MM.1S (cell line): ENCODE measurements at regions not wholly inside any gene's neighbourhood (a gene's known extent, or its start where the extent isn't known, plus 50 kb on each side); places are given as distances from the start of the nearest gene placed in this dataset.

Experiments
- DNase-seq: peaks from one replicate; pipeline ENCODE4 v3.0.0-alpha.2; 2015
- H2AFZ ChIP-seq: fragments of 300-600 bp; sonication (generic); 2 replicates; pipeline ENCODE4 v1.6.0; 2016; ENCODE audit warnings: antibody characterized with exemption, low read length
- H3F3A ChIP-seq: fragments of 300-600 bp; sonication (generic); 2 replicates; pipeline ENCODE4 v1.6.1; 2016; ENCODE audit warnings: mild to moderate bottlenecking, antibody characterized with exemption, low read length, moderate library complexity, mixed read lengths; ENCODE audit not compliant: insufficient read depth
- H3K27ac ChIP-seq: fragments of 300-600 bp; sonication (generic); 2 replicates; pipeline ENCODE4 v1.5.1; 2016; ENCODE audit warnings: mild to moderate bottlenecking, low read length
- H3K27me3 ChIP-seq: fragments of 300-600 bp; sonication (generic); replicated peaks from 2 replicates; pipeline ENCODE4 v1.6.0; 2016; ENCODE audit warnings: low read length; ENCODE audit not compliant: insufficient read depth
- H3K36me3 ChIP-seq: fragments of 300-600 bp; sonication (generic); replicated peaks from 2 replicates; pipeline ENCODE4 v1.6.1; 2016; ENCODE audit warnings: mild to moderate bottlenecking, low read length, mixed read lengths; ENCODE audit not compliant: insufficient read depth
- H3K4me1 ChIP-seq: fragments of 300-600 bp; sonication (generic); 2 replicates; pipeline ENCODE4 v1.6.1; 2016; ENCODE audit warnings: low read length, mixed read lengths
- H3K4me2 ChIP-seq: fragments of 300-600 bp; sonication (generic); 2 replicates; pipeline ENCODE4 v1.6.0; 2016; ENCODE audit warnings: low read depth, low read length
- H3K4me3 ChIP-seq: fragments of 300-600 bp; sonication (generic); 2 replicates; pipeline ENCODE4 v1.5.1; 2016; ENCODE audit warnings: low read length, mixed read lengths
- H3K79me2 ChIP-seq: fragments of 300-600 bp; sonication (generic); 2 replicates; pipeline ENCODE4 v1.6.1; 2016; ENCODE audit warnings: mixed run types, low read length, mixed read lengths
- H3K9ac ChIP-seq: fragments of 300-600 bp; sonication (generic); 2 replicates; pipeline ENCODE4 v1.6.1; 2016; ENCODE audit warnings: low read length, mixed read lengths
- H3K9me2 ChIP-seq: fragments of 300-600 bp; sonication (generic); replicated peaks from 2 replicates; pipeline ENCODE4 v1.6.1; 2016; ENCODE audit warnings: mild to moderate bottlenecking, low read length, mixed read lengths; ENCODE audit not compliant: insufficient read depth
- H3K9me3 ChIP-seq: fragments of 300-600 bp; sonication (generic); replicated peaks from 2 replicates; pipeline ENCODE4 v1.6.1; 2016; ENCODE audit warnings: mild to moderate bottlenecking, low read length, mixed read lengths; ENCODE audit not compliant: insufficient read depth
- H4K20me1 ChIP-seq: fragments of 300-600 bp; sonication (generic); 2 replicates; pipeline ENCODE4 v1.6.1; 2016; ENCODE audit warnings: mild to moderate bottlenecking, low read length, moderate library complexity, mixed read lengths; ENCODE audit not compliant: insufficient read depth
- CTCF ChIP-seq: fragments of 300-600 bp; sonication (generic); IDR thresholded peaks from 2 replicates; pipeline ENCODE4 v1.5.1; 2016; ENCODE audit warnings: antibody characterized with exemption, low read length, mixed read lengths
- EZH2 ChIP-seq: fragments of 300-600 bp; sonication (generic); optimal IDR thresholded peaks from 2 replicates; pipeline ENCODE3; 2017; ENCODE audit warnings: low read depth, mild to moderate bottlenecking, antibody characterized with exemption, low read length, mixed read lengths
- EZH2phosphoT487 ChIP-seq: fragments of 300-600 bp; sonication (generic); IDR thresholded peaks from 2 replicates; pipeline ENCODE4 v1.6.1; 2018; ENCODE audit warnings: antibody characterized with exemption, low read length

GRCh38 chr12:67925077-67925476 lies 64.2 kb upstream of the IFNG-AS1 start:
- H3K9ac ChIP-seq: no peak overlapping the region
- no peaks in the 10 kb centered on the region for H3F3A ChIP-seq
- no peaks in the 10 kb centered on the region for H3K9me3 ChIP-seq
- H3K9me2 ChIP-seq: no peaks in the 10 kb centered on the region
- no peaks in the 10 kb centered on the region for H3K27me3 ChIP-seq
- no peak overlapping the region for H2AFZ ChIP-seq
- H3K36me3 ChIP-seq: no peaks in the 10 kb centered on the region
- H3K4me1 ChIP-seq: no peaks in the 10 kb centered on the region
- H3K79me2 ChIP-seq: no peaks in the 10 kb centered on the region
- H4K20me1 ChIP-seq: no peaks in the 10 kb centered on the region
- no peak for DNase-seq
- H3K27ac ChIP-seq: no peak overlapping the region
- no peak for TF ChIP-seq CTCF
- no peak for TF ChIP-seq EZH2phosphoT487
- TF ChIP-seq EZH2: no peak
- no peak overlapping the region for H3K4me3 ChIP-seq
- H3K4me2 ChIP-seq: no peak overlapping the region

- Histone ChIP-seq H3K9me3 (no peaks in the 10 kb centered on the region), H3K36me3 (no peaks in the 10 kb centered on the region), H3K4me1 (no peaks in the 10 kb centered on the region), H3K79me2 (no peaks in the 10 kb centered on the region), H2AFZ (no peak overlapping the region), H3K9me2 (no peaks in the 10 kb centered on the region), H3K27ac (no peak overlapping the region), H3K27me3 (no peaks in the 10 kb centered on the region), H3K4me2 (no peak overlapping the region), H3K4me3 (no peak overlapping the region), H3F3A (no peaks in the 10 kb centered on the region), H3K9ac (no peak overlapping the region), H4K20me1 (no peaks in the 10 kb centered on the region)
- no peak for DNase-seq
- TF ChIP-seq EZH2 (no peak), CTCF (no peak), EZH2phosphoT487 (no peak)
Observed at GRCh38 chr12:67925552-67925951, 63.7 kb upstream of the IFNG-AS1 start.

GRCh38 chr12:67926063-67926462 lies 63.2 kb upstream of the IFNG-AS1 start:
- no peak for TF ChIP-seq EZH2
- TF ChIP-seq EZH2phosphoT487: no peak
- no peak for TF ChIP-seq CTCF

More at GRCh38 chr12:67926063-67926462, 63.2 kb upstream of the IFNG-AS1 start:
- no peaks in the 10 kb centered on the region for H3K79me2 ChIP-seq
- no peak overlapping the region for H2AFZ ChIP-seq
- no peaks in the 10 kb centered on the region for H3F3A ChIP-seq
- H3K27me3 ChIP-seq: no peaks in the 10 kb centered on the region
- no peak overlapping the region for H3K4me2 ChIP-seq
- H3K9ac ChIP-seq: no peak overlapping the region
- no peak for DNase-seq
- no peak overlapping the region for H3K27ac ChIP-seq
- H3K9me2 ChIP-seq: no peaks in the 10 kb centered on the region
- no peaks in the 10 kb centered on the region for H3K9me3 ChIP-seq
- no peaks in the 10 kb centered on the region for H3K36me3 ChIP-seq
- no peaks in the 10 kb centered on the region for H4K20me1 ChIP-seq
- no peaks in the 10 kb centered on the region for H3K4me1 ChIP-seq
- no peak overlapping the region for H3K4me3 ChIP-seq
